Activated naive CD4-positive, alpha-beta T cell treated with anti-CD3 and anti-CD28 coated beads, Interleukin-2, amount 50 U/mL, for 24 hours (primary cell): ENCODE measurements at regions not wholly inside any gene's neighbourhood (a gene's known extent, or its start where the extent isn't known, plus 50 kb on each side); places are given as distances from the start of the nearest gene placed in this dataset.

Experiments used
- H3K27ac Mint-ChIP-seq: one replicate; pipeline ENCODE4 v1.8.0; 2021; ENCODE audit warnings: mild to moderate bottlenecking, mixed read lengths
- H3K27me3 Mint-ChIP-seq: one replicate; pipeline ENCODE4 v1.8.0; 2021; ENCODE audit warnings: mixed read lengths
- H3K36me3 Mint-ChIP-seq: one replicate; pipeline ENCODE4 v1.8.0; 2021; ENCODE audit warnings: mixed read lengths
- H3K4me1 Mint-ChIP-seq: one replicate; pipeline ENCODE4 v1.8.0; 2021; ENCODE audit warnings: mixed read lengths
- H3K4me3 Mint-ChIP-seq: one replicate; pipeline ENCODE4 v1.8.0; 2021; ENCODE audit warnings: mild to moderate bottlenecking, mixed read lengths
- H3K9me3 Mint-ChIP-seq: one replicate; pipeline ENCODE4 v1.8.0; 2021; ENCODE audit warnings: mixed read lengths

DNA sequence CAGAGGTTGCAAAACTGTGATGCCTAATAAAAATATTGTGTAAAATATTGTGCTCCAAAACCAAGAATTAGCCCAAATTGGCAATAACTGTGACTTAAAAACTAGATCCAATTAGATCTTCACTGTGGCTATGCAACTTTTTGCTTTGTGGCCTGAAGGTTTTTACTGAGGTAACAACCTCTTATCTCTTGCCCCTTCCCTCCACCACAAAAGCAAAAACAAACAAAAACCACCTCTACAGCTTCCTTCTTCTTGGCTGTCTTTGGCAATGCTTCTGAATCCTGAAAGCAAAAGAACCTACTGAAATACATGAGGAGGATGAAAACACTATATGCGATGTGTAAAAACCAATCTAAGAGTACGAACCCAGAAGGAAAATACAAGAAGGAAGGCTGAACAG is 226.7 kb upstream of the MBL2 start:
- no peak overlapping the region for H3K4me3 Mint-ChIP-seq
- H3K27me3 Mint-ChIP-seq = no peaks in the 10 kb centered on the region
- no peaks in the 10 kb centered on the region for H3K4me1 Mint-ChIP-seq
- H3K36me3 Mint-ChIP-seq = no peaks in the 10 kb centered on the region
- H3K27ac Mint-ChIP-seq = no peak overlapping the region
- H3K9me3 Mint-ChIP-seq = peaks cover 5% of the 10 kb centered on the region

DNA sequence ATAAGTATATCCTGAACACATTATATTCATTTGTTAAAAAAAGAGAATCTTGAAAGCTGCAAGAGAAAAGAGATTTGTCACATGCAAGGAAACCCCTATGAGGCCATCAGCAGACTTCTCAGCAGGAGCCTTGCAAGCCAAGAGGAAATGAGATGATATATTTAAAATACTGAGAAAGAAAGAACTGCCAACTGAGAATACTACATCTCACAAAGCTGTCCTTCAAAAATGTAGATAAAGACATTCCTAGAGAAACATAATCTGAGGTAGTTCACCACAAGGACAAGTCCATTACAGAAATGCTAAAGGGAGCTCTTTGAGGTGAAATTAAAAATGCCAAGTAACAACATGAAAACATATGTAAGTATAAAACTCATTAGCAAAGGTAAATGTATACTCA is 224.4 kb upstream of the MBL2 start:
- Mint-ChIP-seq H3K9me3 (peaks cover 5% of the 10 kb centered on the region), H3K27ac (no peak overlapping the region), H3K36me3 (no peaks in the 10 kb centered on the region), H3K4me3 (no peak overlapping the region), H3K4me1 (no peaks in the 10 kb centered on the region), H3K27me3 (no peaks in the 10 kb centered on the region)

GRCh38 chr10:52994370-52994769 is 221.8 kb upstream of the MBL2 start:
- no peaks in the 10 kb centered on the region for H3K4me1 Mint-ChIP-seq
- no peaks in the 10 kb centered on the region for H3K27me3 Mint-ChIP-seq
- H3K27ac Mint-ChIP-seq = no peak overlapping the region
- H3K4me3 Mint-ChIP-seq = no peak overlapping the region
- no peaks in the 10 kb centered on the region for H3K36me3 Mint-ChIP-seq
- no peaks in the 10 kb centered on the region for H3K9me3 Mint-ChIP-seq

- Mint-ChIP-seq H3K36me3 (no peaks in the 10 kb centered on the region), H3K4me1 (no peaks in the 10 kb centered on the region), H3K9me3 (peaks cover 5% of the 10 kb centered on the region), H3K4me3 (no peak overlapping the region), H3K27me3 (no peaks in the 10 kb centered on the region), H3K27ac (no peak overlapping the region)
Observed at GRCh38 chr10:52993109-52993508, 220.5 kb upstream of the MBL2 start.

DNA sequence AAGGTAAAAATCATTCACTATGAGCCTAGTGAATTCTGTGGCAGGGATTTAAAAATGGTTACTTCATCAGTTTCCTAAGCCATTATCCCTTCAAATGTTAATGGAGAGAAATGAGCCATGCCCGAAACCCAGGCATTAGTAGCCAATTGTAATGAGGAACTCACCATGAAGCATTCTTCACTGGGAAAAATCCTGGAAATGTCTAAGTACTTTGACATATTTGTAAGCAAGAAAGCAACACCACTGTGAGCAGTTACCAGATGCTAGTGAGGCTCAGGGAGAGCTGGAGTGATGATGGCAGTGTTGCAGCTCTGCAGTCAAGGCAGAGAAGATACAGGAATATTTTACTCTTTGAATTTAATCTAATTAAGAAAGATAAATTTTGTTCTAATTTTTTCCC is 220.0 kb upstream of the MBL2 start:
- H3K4me3 Mint-ChIP-seq = no peak overlapping the region
- H3K27me3 Mint-ChIP-seq = no peaks in the 10 kb centered on the region
- H3K9me3 Mint-ChIP-seq = peaks cover 5% of the 10 kb centered on the region
- H3K36me3 Mint-ChIP-seq = no peaks in the 10 kb centered on the region
- no peak overlapping the region for H3K27ac Mint-ChIP-seq
- H3K4me1 Mint-ChIP-seq = no peaks in the 10 kb centered on the region

DNA sequence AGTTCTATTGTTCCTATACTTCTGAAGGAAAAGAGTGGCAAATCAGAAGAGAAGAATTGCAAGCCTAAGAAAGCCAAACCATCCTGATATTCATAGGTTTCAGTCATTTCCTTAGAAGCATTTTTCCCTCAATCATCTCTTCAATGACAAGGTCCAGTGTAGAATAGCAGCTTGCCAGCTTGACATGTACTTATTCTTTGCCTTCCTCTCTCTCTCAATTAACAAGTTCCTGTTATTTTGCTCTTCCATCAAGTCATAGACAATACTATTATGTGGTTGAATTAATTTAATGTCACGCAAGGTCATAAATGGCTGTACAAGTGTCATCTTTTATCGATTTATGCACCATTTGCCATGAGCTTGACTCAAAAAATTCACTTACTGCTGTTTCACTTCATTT is 216.3 kb upstream of the MBL2 start:
- no peaks in the 10 kb centered on the region for H3K27me3 Mint-ChIP-seq
- H3K9me3 Mint-ChIP-seq = peaks cover 5% of the 10 kb centered on the region
- no peaks in the 10 kb centered on the region for H3K36me3 Mint-ChIP-seq
- H3K27ac Mint-ChIP-seq = no peak overlapping the region
- H3K4me3 Mint-ChIP-seq = no peak overlapping the region
- H3K4me1 Mint-ChIP-seq = no peaks in the 10 kb centered on the region

DNA sequence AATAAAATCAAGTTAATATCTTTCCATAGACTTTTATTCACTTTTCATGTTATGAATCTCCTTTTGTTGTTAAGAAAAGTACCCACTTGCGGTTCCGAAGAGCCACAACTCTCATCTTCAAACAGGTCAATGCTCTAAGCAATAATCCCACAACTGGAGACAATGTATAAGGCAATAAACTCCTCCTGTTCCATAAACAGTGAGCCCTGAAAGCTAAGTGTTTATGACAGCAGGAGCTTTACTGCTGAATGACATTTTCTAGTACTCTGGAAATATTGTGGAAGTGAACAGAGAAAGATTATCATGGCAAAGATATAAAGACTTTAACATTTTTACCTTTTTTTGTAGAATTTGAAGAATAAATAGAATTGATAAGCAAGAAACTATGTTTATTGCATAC is 213.5 kb upstream of the MBL2 start:
- no peaks in the 10 kb centered on the region for H3K4me1 Mint-ChIP-seq
- peaks cover 5% of the 10 kb centered on the region for H3K9me3 Mint-ChIP-seq
- H3K27ac Mint-ChIP-seq = no peak overlapping the region
- no peak overlapping the region for H3K4me3 Mint-ChIP-seq
- no peaks in the 10 kb centered on the region for H3K36me3 Mint-ChIP-seq
- H3K27me3 Mint-ChIP-seq = no peaks in the 10 kb centered on the region

DNA sequence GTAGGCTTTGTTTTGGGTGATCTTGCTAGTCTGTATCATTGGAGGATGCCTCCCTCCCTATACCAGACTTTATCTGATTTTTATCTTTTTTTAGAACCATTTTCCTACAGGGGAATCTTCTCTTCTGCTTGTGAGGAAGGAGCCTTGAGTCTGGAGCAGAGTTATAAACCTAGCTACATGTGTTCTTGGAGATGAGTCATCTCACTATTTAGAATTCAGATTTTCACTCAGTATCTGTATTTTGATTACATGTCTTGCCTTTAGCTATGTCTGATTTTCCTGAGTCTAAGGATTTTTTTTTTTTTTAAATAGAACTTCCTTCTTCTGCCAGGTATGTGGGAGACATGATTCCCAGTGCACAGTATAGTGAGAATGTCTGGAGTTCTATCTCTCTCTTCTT is 211.6 kb upstream of the MBL2 start:
- Mint-ChIP-seq H3K27me3 (no peaks in the 10 kb centered on the region), H3K4me1 (no peaks in the 10 kb centered on the region), H3K9me3 (peaks cover 4% of the 10 kb centered on the region), H3K27ac (no peak overlapping the region), H3K36me3 (no peaks in the 10 kb centered on the region), H3K4me3 (no peak overlapping the region)

DNA sequence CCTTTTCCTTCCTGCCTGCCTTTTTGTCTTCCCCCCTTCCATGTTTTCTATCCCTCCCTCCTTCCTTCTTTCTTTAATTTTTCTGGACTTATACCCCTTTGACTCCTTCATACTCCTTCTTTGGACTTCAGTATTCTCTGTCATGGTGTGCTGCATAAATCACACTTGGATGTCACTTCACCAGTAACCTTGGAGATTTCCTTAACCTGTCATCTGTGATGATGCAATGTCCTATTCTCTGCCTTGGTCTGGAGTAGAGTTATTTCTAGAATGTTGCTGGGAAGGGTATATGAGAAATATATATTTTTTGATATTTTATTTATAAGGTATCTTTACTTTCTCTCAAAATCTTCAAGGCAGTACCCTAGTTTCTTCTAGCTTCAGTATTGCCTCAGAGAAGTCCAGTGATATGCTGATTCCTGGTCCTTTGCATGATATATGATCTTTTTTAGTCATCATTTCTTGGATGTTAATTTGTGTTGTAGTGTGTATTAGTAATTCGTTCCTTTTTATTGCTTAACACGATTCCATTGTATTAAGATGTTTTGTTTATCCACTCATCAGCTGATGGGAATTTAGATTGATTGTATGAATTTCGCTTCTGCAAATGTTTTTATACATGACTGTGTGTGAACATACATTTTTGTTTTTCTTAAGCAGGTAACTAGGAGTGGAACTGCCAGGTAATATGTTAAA is 206.9 kb upstream of the MBL2 start:
- no peaks in the 10 kb centered on the region for H3K4me1 Mint-ChIP-seq
- no peaks in the 10 kb centered on the region for H3K9me3 Mint-ChIP-seq
- H3K4me3 Mint-ChIP-seq = no peak overlapping the region
- no peaks in the 10 kb centered on the region for H3K27me3 Mint-ChIP-seq
- H3K36me3 Mint-ChIP-seq = no peaks in the 10 kb centered on the region
- H3K27ac Mint-ChIP-seq = no peak overlapping the region

DNA sequence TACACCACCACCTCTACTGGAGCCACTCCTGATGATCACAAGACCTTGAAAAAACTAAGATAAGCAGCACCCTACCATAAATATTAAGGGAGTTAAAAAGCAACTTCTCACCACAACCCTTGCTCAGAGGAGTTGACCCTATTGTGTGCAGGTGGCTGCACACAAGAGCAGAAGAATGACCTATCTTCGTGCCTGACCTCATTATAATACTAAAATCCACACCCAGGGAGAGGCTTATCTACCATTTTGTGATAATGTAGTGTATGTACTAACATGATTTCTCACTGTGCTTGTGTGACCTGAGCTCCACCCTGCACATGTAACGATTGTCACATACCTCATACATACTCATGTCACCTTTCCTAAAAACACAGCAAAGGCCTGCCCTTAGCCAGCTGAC is 205.0 kb upstream of the MBL2 start:
- no peaks in the 10 kb centered on the region for H3K4me1 Mint-ChIP-seq
- no peaks in the 10 kb centered on the region for H3K9me3 Mint-ChIP-seq
- no peak overlapping the region for H3K4me3 Mint-ChIP-seq
- no peaks in the 10 kb centered on the region for H3K27me3 Mint-ChIP-seq
- H3K27ac Mint-ChIP-seq = no peak overlapping the region
- H3K36me3 Mint-ChIP-seq = no peaks in the 10 kb centered on the region

GRCh38 chr10:52967806-52968795 is 195.5 kb upstream of the MBL2 start:
- Mint-ChIP-seq H3K4me3 (no peak overlapping the region), H3K9me3 (no peaks in the 10 kb centered on the region), H3K4me1 (no peaks in the 10 kb centered on the region), H3K27me3 (no peaks in the 10 kb centered on the region), H3K27ac (no peak overlapping the region), H3K36me3 (no peaks in the 10 kb centered on the region)

DNA sequence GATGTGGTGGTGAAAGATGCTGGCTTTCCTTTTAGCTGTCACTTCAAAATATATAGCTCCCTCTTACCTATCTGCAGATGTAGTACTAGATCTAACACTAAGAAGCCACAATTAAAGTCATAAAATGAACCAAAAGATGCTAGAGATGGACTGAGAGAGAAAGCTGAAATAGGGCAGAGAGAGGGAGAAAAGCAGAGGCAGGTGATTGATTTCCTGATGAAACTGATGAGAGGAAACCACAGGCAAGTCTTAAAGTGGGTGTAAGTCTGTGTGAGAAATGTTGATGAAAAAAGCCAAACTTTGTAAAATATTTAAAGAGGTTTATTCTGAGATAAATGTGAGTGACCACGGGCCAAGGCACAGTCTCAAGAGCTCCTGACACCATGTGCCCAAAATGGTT is 194.3 kb upstream of the MBL2 start:
- H3K4me3 Mint-ChIP-seq = no peak overlapping the region
- H3K36me3 Mint-ChIP-seq = no peaks in the 10 kb centered on the region
- H3K9me3 Mint-ChIP-seq = no peaks in the 10 kb centered on the region
- H3K27me3 Mint-ChIP-seq = no peaks in the 10 kb centered on the region
- no peak overlapping the region for H3K27ac Mint-ChIP-seq
- no peaks in the 10 kb centered on the region for H3K4me1 Mint-ChIP-seq

GRCh38 chr10:52965938-52966401 is 193.4 kb upstream of the MBL2 start:
- H3K4me3 Mint-ChIP-seq = no peak overlapping the region
- no peaks in the 10 kb centered on the region for H3K9me3 Mint-ChIP-seq
- H3K36me3 Mint-ChIP-seq = no peaks in the 10 kb centered on the region
- no peak overlapping the region for H3K27ac Mint-ChIP-seq
- H3K27me3 Mint-ChIP-seq = no peaks in the 10 kb centered on the region
- H3K4me1 Mint-ChIP-seq = no peaks in the 10 kb centered on the region

DNA sequence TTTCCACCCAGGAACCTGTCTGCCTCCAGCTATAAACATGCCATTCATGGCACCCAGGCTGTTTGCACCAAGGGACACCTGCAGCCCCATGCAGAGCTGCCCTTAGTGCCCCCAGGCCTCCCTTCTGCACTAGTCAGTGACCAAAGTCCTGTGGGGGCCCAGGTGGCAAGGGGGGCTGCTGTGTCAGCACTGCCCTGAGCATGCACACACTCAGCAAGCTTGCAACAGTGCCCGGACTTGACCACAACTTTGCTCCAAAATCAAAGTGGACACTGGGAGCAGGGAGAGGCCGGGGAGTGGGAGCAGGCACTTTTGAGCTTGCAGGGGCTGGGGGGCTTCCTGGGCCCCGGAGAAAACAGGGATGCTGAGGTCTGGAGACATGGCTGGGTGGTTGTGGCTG is 192.9 kb upstream of the MBL2 start:
- Mint-ChIP-seq H3K27me3 (no peaks in the 10 kb centered on the region), H3K9me3 (no peaks in the 10 kb centered on the region), H3K27ac (no peak overlapping the region)

DNA sequence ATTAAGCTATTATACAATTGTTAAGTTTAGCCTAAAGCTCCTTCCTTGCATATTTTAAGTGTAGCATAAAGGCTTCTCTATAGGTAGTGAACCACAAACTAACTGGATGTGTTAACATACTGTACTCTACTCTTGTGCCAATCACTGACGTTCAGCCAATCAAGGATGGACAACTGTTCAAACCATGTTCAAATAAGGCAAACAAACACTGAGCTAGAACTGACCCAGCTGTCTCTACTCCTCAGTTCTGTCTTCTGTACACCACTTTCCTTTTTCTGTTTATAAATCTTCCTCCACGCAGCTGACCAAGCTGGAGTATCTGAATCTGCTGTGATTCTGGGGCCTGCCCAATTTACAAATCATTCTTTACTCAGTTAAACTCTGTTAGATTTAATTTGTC is 188.7 kb upstream of the MBL2 start:
- no peak overlapping the region for H3K27ac Mint-ChIP-seq
- no peak overlapping the region for H3K4me3 Mint-ChIP-seq
- peaks cover 5% of the 10 kb centered on the region for H3K9me3 Mint-ChIP-seq
- H3K27me3 Mint-ChIP-seq = no peaks in the 10 kb centered on the region
- no peaks in the 10 kb centered on the region for H3K4me1 Mint-ChIP-seq
- H3K36me3 Mint-ChIP-seq = no peaks in the 10 kb centered on the region

More for the DNA sequence above, 192.9 kb upstream of the MBL2 start:
- Mint-ChIP-seq H3K36me3 (no peaks in the 10 kb centered on the region), H3K4me3 (no peak overlapping the region), H3K4me1 (no peaks in the 10 kb centered on the region)

- no peaks in the 10 kb centered on the region for H3K36me3 Mint-ChIP-seq
- H3K27ac Mint-ChIP-seq = no peak overlapping the region
- peaks cover 5% of the 10 kb centered on the region for H3K9me3 Mint-ChIP-seq
- no peaks in the 10 kb centered on the region for H3K27me3 Mint-ChIP-seq
- no peaks in the 10 kb centered on the region for H3K4me1 Mint-ChIP-seq
- H3K4me3 Mint-ChIP-seq = no peak overlapping the region
Observed at GRCh38 chr10:52959810-52960209, 187.2 kb upstream of the MBL2 start.
